ENCODE measurements at regions not wholly inside any gene's neighbourhood (a gene's known extent, or its start where the extent isn't known, plus 50 kb on each side); places are given as distances from the start of the nearest gene placed in this dataset.

DNA sequence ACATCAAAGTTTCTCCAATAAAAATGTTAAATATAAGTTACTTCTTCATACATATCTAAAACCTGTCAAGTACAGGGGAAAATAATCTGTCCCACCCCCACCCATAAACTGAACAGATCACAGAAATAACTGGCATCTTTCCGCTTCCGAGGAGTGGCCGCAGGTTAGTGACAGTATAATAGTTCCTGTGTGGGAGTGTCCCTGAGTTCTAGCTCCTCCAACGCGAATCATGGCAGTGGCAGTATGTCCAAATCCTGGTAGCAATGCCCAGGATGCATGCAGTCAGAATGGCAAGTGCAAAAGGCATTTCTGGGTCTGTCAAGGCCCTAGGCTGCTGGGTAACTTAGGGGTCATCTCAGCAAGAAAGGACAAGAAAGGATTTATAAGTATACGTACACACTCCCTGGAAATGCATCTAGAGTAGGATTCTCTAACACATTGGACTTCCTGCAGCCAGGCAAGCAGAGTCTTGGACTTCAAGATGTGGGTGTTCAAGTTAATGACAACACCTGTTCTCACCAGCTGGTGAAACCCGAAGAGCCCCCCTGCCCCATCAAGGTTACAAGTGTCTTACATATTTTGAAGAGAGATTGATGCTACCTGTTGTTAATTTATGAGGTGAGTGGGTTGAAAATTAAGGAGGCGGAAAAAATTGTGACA, 94.4 kb upstream of the COL1A2 start:
- Histone ChIP-seq H3K36me3 (ENCODE audit: control insufficient read depth, insufficient read depth, low read length) (no peaks in the 10 kb centered on the region), H3K27me3 (ENCODE audit: control insufficient read depth, insufficient read depth, low read length) (no peaks in the 10 kb centered on the region), H3K4me3 (ENCODE audit: low read depth, low read length) (no peak overlapping the region)
- TF ChIP-seq CTCF (IDR thresholded peaks at IDR 0.05; ENCODE audit: insufficient read depth, low read length, poor library complexity, severe bottlenecking): no peak
- DNase-seq (ENCODE audit: low read depth): no peak

DNA sequence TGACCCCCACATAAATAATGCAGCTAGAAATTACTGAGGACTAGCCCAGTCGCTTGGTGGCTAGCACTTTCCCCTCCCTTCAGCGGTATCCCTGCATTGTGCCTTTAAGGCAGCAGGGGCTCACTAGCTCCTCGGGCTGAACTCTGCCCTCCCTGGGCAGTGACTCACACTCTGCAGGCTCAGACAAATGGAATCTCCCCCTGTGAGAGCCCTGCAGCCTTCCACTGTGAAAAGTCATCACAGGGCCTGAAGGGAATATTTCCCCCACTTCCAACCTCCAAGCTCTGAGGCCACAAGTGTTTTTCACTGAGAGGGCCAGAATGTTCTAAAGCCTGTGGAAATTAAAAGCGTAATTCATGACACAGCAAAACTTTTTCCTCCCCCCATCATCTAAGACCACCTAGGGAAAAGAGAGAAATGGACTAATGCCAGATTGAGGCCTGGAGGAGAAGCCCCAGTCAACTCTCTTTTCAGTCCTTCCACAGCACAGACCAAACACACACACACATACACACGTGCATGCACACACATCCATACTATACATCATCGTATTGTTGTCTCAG, 93.6 kb upstream of the COL1A2 start:
- TF ChIP-seq CTCF (IDR thresholded peaks at IDR 0.05; ENCODE audit: insufficient read depth, low read length, poor library complexity, severe bottlenecking): no peak
- DNase-seq (ENCODE audit: low read depth): peak; percentile 88
- H3K4me3 ChIP-seq (ENCODE audit: low read depth, low read length): no peak overlapping the region

GRCh38 chr7:94303118-94303517, 91.6 kb upstream of the COL1A2 start:
- H3K4me3 ChIP-seq (ENCODE audit: low read depth, low read length): no peak overlapping the region
- H3K36me3 ChIP-seq (ENCODE audit: control insufficient read depth, insufficient read depth, low read length): no peaks in the 10 kb centered on the region
- TF ChIP-seq CTCF (IDR thresholded peaks at IDR 0.05; ENCODE audit: insufficient read depth, low read length, poor library complexity, severe bottlenecking): no peak
- H3K27me3 ChIP-seq (ENCODE audit: control insufficient read depth, insufficient read depth, low read length): no peaks in the 10 kb centered on the region
- DNase-seq (ENCODE audit: low read depth): no peak

More for the DNA sequence above, 93.6 kb upstream of the COL1A2 start:
- Histone ChIP-seq H3K27me3 (ENCODE audit: control insufficient read depth, insufficient read depth, low read length) (no peaks in the 10 kb centered on the region), H3K36me3 (ENCODE audit: control insufficient read depth, insufficient read depth, low read length) (no peaks in the 10 kb centered on the region)

GRCh38 chr7:94303695-94304094, 91.0 kb upstream of the COL1A2 start:
- TF ChIP-seq CTCF (IDR thresholded peaks at IDR 0.05; ENCODE audit: insufficient read depth, low read length, poor library complexity, severe bottlenecking): no peak
- DNase-seq (ENCODE audit: low read depth): no peak
- H3K36me3 ChIP-seq (ENCODE audit: control insufficient read depth, insufficient read depth, low read length): no peaks in the 10 kb centered on the region
- H3K27me3 ChIP-seq (ENCODE audit: control insufficient read depth, insufficient read depth, low read length): no peaks in the 10 kb centered on the region
- no peak overlapping the region for H3K4me3 ChIP-seq (ENCODE audit: low read depth, low read length)

DNA sequence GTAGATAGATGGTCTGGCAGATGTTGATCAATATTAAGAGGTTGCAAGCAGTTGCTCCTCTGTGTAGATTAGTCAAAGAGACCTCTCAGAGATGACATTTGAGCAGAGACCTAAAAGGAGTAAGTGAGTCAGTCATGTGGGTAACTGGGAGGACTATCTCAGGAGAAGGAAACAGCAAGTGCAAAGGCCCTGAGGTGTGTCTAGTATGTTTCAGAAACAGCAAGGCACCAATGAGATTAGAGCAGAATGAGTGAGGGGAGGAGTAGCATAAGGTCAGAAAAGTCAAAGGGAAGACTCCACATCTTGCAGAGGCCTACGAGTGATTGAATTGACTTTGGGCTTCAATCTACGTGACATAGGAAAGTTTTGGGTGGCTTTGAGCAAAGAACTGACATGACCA, 89.8 kb upstream of the COL1A2 start:
- no peak for DNase-seq (ENCODE audit: low read depth)
- no peak for TF ChIP-seq CTCF (IDR thresholded peaks at IDR 0.05; ENCODE audit: insufficient read depth, low read length, poor library complexity, severe bottlenecking)

GRCh38 chr7:94305836-94306235, 88.9 kb upstream of the COL1A2 start:
- TF ChIP-seq CTCF (IDR thresholded peaks at IDR 0.05; ENCODE audit: insufficient read depth, low read length, poor library complexity, severe bottlenecking): no peak
- H3K36me3 ChIP-seq (ENCODE audit: control insufficient read depth, insufficient read depth, low read length): no peaks in the 10 kb centered on the region
- H3K4me3 ChIP-seq (ENCODE audit: low read depth, low read length): no peak overlapping the region
- no peak for DNase-seq (ENCODE audit: low read depth)
- no peaks in the 10 kb centered on the region for H3K27me3 ChIP-seq (ENCODE audit: control insufficient read depth, insufficient read depth, low read length)

More for the DNA sequence above, 89.8 kb upstream of the COL1A2 start:
- Histone ChIP-seq H3K27me3 (ENCODE audit: control insufficient read depth, insufficient read depth, low read length) (no peaks in the 10 kb centered on the region), H3K4me3 (ENCODE audit: low read depth, low read length) (no peak overlapping the region), H3K36me3 (ENCODE audit: control insufficient read depth, insufficient read depth, low read length) (no peaks in the 10 kb centered on the region)
